ENCODE measurements at regions not wholly inside any gene's neighbourhood (a gene's known extent, or its start where the extent isn't known, plus 50 kb on each side); places are given as distances from the start of the nearest gene placed in this dataset.

DNA sequence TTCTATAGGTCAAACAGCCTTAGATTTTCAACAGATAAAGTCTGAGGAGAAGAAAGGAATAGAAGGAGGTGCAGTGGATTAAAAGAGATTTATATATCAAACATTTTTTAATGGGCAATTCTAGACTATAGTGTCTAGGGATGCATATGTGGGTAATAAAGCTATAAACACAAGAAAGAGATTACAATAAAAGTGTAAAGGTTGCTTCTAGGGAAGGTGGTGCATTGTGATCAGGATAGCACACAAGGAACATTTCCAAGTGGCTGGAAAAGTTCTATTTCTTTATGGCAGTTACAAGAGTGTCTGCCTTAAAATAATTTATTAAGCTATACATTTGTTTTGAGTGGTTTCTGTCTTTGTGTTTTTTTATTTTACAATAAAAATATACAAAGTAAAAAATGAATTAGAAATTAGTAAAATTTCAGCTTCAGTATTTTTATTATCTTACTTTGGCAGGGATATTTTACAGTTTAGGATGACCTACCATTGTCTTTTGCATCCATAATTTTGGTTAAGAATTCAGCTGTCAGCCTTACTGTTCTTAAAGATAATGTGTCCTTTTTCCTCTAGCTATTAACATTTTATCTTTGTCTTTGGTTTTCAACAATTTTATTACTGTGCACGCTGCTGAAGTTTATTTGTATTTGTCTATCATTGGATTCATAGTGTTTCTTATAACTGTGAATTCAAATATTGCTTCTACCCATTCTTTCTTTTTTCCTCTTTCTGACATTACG is 221.8 kb downstream of the LACC1 start:
- H3K9me3 ChIP-seq (ENCODE audit: control insufficient read depth in 3 of 3, low read length in 3 of 3) = no peaks in the 10 kb centered on the region
- no peak overlapping the region for H3K9ac ChIP-seq (ENCODE audit: low read depth in 1 of 3, low read length in 3 of 3)
- H3K36me3 ChIP-seq (ENCODE audit: control insufficient read depth in 3 of 3, insufficient read depth in 3 of 3, low read length in 3 of 3) = no peaks in the 10 kb centered on the region
- H3K4me1 ChIP-seq (ENCODE audit: control insufficient read depth in 3 of 3, insufficient read depth in 3 of 3, low read length in 3 of 3) = peaks cover 3 to 7% (median 7%) of the 10 kb centered on the region in 3 donors
- H3K27ac ChIP-seq (ENCODE audit: low read depth, low read length) = no peak overlapping the region
- no peak overlapping the region for H3K4me3 ChIP-seq (ENCODE audit: low read length in 3 of 3)
- H3K27me3 ChIP-seq (ENCODE audit: control insufficient read depth in 3 of 3, insufficient read depth in 3 of 3, low read length in 3 of 3) = no peaks in the 10 kb centered on the region

DNA sequence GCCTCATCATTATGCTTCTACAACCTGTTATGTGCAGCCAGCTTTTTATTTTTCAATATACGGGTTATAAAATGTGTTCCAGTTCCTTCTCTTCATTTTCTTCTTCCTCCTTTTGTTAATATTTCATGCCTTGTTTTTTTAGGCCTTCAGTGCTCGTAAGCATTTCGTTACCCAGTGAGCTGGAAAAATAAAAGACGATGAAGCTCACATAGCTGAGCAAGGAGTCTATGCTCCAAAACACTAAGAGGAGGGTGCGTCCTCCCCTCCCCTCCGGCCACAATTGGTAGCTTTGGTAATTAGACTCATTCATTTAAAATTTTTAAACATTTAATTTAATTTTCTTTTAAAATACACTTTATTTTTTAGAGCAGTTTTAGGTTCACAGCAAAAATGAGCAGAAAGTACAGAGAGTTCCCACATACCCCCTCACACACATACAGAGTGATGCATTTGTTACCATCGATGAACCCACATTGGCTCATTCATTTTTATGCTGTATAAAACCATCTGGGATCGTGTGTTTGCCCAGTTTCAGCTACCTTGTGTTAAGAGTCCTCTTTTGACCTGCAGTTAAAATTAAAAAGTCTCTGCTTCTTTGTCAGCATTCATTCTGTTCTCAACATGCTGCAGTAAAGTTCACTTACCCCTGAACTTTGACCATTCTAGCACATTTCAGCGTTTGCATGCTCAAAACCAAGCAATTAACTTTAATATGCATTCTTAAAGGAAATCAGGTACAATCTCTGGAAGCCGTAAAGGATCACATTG is 223.9 kb downstream of the LACC1 start:
- no peaks in the 10 kb centered on the region for H3K27me3 ChIP-seq (ENCODE audit: control insufficient read depth in 3 of 3, insufficient read depth in 3 of 3, low read length in 3 of 3)

DNA sequence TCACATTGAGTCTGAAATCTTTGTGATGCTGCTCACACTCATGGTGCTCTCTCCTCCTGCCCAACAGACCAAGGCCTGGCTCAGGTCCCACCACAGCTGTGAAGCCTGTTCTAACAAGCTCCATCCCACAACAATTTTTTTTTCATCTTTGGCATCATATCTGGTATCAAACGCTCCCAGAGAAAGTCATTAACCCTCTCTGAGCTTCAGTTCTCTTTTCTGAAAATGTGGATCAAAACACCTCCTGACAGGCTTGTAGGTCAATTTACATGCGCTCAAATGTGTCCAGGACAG is 224.4 kb downstream of the LACC1 start:
- Histone ChIP-seq H3K36me3 (ENCODE audit: control insufficient read depth in 3 of 3, insufficient read depth in 3 of 3, low read length in 3 of 3) (no peaks in the 10 kb centered on the region), H3K27me3 (ENCODE audit: control insufficient read depth in 3 of 3, insufficient read depth in 3 of 3, low read length in 3 of 3) (no peaks in the 10 kb centered on the region), H3K4me1 (ENCODE audit: control insufficient read depth in 3 of 3, insufficient read depth in 3 of 3, low read length in 3 of 3) (peaks cover 7 to 11% (median 9%) of the 10 kb centered on the region in 3 donors), H3K9ac (ENCODE audit: low read depth in 1 of 3, low read length in 3 of 3) (no peak overlapping the region), H3K9me3 (ENCODE audit: control insufficient read depth in 3 of 3, low read length in 3 of 3) (no peaks in the 10 kb centered on the region), H3K4me3 (ENCODE audit: low read length in 3 of 3) (no peak overlapping the region), H3K27ac (ENCODE audit: low read depth, low read length) (no peak overlapping the region)

More for the DNA sequence above, 223.9 kb downstream of the LACC1 start:
- no peak overlapping the region for H3K4me3 ChIP-seq (ENCODE audit: low read length in 3 of 3)
- no peaks in the 10 kb centered on the region for H3K36me3 ChIP-seq (ENCODE audit: control insufficient read depth in 3 of 3, insufficient read depth in 3 of 3, low read length in 3 of 3)
- peaks cover 7 to 11% (median 9%) of the 10 kb centered on the region in 3 donors for H3K4me1 ChIP-seq (ENCODE audit: control insufficient read depth in 3 of 3, insufficient read depth in 3 of 3, low read length in 3 of 3)
- no peak overlapping the region for H3K27ac ChIP-seq (ENCODE audit: low read depth, low read length)
- H3K9me3 ChIP-seq (ENCODE audit: control insufficient read depth in 3 of 3, low read length in 3 of 3) = no peaks in the 10 kb centered on the region
- no peak overlapping the region for H3K9ac ChIP-seq (ENCODE audit: low read depth in 1 of 3, low read length in 3 of 3)

DNA sequence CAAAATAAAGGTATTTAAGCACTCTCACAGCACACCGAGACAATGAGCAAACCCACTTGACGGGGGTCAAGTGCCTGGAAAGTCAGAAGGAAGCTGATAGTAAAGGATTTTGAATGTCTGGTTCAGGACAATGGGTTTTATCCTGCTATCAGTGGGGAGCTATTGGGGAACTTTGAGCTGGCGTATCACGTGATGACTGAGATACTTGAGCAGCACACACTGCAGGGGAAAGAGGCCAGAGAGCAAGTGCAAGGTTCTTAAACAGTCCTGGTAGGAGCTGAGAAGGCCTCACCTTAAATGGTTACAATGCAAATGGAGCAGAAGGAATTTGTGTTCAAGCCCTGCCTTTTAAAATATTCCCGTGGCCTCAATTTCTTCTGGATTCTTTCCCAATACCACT is 225.3 kb downstream of the LACC1 start:
- no peak overlapping the region for H3K27ac ChIP-seq (ENCODE audit: low read depth, low read length)

DNA sequence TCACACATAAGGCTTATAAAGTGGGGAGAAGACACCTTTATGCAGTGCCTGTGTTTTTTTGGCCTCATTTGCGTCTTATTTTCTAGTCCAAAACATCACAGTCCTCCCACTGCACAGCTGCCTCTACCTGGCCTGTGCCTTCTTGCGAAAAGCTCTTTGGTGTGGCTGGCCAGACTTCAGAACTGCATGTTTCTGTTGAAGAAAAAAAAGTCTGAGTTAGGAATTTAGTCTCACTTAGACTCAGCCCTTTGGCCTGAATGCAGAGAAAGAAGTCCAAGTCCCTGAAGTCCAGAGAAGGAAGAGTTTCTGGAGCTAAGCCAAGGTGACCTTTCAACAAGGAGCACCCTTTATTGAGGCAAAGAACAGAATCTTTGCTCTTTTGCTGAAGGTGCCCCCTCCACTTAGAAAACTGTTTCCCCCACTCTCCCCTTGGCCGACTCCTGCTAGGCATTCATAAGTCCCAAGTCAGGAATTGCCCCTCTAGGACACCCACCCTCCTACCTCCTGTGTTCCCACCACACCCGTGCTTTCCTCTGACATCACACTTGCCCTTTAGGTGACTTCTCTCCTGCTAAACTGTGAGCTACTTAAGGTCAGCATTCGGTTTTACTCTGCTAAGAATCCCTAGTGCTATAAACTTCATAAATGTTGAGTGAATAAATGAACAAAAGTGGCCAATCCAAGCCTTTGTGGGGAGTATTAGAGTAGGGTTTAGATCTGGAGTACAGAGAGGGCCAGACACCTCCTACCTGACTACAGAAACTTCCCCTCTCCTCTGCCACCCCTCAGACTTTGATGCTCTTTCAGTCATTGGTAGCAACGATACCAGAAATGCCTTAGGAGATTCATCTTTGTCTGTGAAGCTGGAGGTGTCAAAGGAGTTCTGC is 226.8 kb downstream of the LACC1 start:
- no peak overlapping the region for H3K9ac ChIP-seq (ENCODE audit: low read depth in 1 of 3, low read length in 3 of 3)
- no peaks in the 10 kb centered on the region for H3K36me3 ChIP-seq (ENCODE audit: control insufficient read depth in 3 of 3, insufficient read depth in 3 of 3, low read length in 3 of 3)
- peak overlapping the region; percentile 3 for H3K27ac ChIP-seq (ENCODE audit: low read depth, low read length)
- no peak overlapping the region for H3K4me3 ChIP-seq (ENCODE audit: low read length in 3 of 3)
- H3K27me3 ChIP-seq (ENCODE audit: control insufficient read depth in 3 of 3, insufficient read depth in 3 of 3, low read length in 3 of 3) = no peaks in the 10 kb centered on the region
- no peaks in the 10 kb centered on the region for H3K9me3 ChIP-seq (ENCODE audit: control insufficient read depth in 3 of 3, low read length in 3 of 3)
- H3K4me1 ChIP-seq (ENCODE audit: control insufficient read depth in 3 of 3, insufficient read depth in 3 of 3, low read length in 3 of 3) = peaks cover 7 to 11% (median 9%) of the 10 kb centered on the region in 3 donors

More for the DNA sequence above, 225.3 kb downstream of the LACC1 start:
- Histone ChIP-seq H3K9me3 (ENCODE audit: control insufficient read depth in 3 of 3, low read length in 3 of 3) (no peaks in the 10 kb centered on the region), H3K4me3 (ENCODE audit: low read length in 3 of 3) (no peak overlapping the region), H3K36me3 (ENCODE audit: control insufficient read depth in 3 of 3, insufficient read depth in 3 of 3, low read length in 3 of 3) (no peaks in the 10 kb centered on the region), H3K9ac (ENCODE audit: low read depth in 1 of 3, low read length in 3 of 3) (no peak overlapping the region), H3K27me3 (ENCODE audit: control insufficient read depth in 3 of 3, insufficient read depth in 3 of 3, low read length in 3 of 3) (no peaks in the 10 kb centered on the region), H3K4me1 (ENCODE audit: control insufficient read depth in 3 of 3, insufficient read depth in 3 of 3, low read length in 3 of 3) (peaks cover 7 to 11% (median 9%) of the 10 kb centered on the region in 3 donors)

DNA sequence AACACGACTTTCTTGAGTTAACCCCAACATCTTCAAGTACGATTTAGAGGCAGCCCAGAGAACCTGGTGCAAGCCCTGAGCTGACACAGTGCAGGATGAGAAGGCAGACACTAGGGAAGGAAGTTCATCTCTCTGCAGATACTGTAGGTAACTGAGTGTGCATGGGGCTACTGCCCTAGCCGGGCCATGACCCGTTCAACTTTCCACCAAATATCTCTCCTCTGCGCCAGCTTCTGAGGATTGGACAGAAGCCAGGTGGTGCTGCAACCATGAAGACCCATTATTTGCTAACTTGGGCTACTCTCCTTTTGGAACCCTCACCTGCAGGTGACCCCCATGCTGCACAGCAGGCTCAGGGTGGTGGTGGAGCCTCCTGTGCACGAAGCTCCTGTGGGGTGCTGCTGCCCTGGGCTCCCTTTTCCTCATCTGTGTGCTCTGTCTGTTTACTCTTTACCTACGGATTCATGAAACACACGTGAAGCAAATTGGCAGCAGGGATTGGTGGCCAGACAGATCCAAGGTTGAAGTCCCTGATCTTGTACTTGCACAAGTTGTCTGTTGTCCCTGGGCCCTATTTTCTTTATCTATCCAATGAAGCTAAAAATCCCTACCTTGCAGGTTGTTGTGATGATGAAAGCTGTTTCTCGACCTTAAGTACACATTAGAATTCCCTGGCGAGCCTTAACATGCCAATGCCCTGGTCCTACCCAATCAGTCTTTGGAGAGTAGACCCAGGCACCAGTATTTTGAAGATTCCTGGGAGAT is 227.8 kb downstream of the LACC1 start:
- H3K4me3 ChIP-seq (ENCODE audit: low read length in 3 of 3) = no peak overlapping the region
- peaks cover 7 to 11% (median 9%) of the 10 kb centered on the region in 3 donors for H3K4me1 ChIP-seq (ENCODE audit: control insufficient read depth in 3 of 3, insufficient read depth in 3 of 3, low read length in 3 of 3)
- no peaks in the 10 kb centered on the region for H3K27me3 ChIP-seq (ENCODE audit: control insufficient read depth in 3 of 3, insufficient read depth in 3 of 3, low read length in 3 of 3)
- H3K27ac ChIP-seq (ENCODE audit: low read depth, low read length) = peak overlapping the region; percentile 25
- H3K9ac ChIP-seq (ENCODE audit: low read depth in 1 of 3, low read length in 3 of 3) = no peak overlapping the region
- H3K9me3 ChIP-seq (ENCODE audit: control insufficient read depth in 3 of 3, low read length in 3 of 3) = no peaks in the 10 kb centered on the region
- no peaks in the 10 kb centered on the region for H3K36me3 ChIP-seq (ENCODE audit: control insufficient read depth in 3 of 3, insufficient read depth in 3 of 3, low read length in 3 of 3)

DNA sequence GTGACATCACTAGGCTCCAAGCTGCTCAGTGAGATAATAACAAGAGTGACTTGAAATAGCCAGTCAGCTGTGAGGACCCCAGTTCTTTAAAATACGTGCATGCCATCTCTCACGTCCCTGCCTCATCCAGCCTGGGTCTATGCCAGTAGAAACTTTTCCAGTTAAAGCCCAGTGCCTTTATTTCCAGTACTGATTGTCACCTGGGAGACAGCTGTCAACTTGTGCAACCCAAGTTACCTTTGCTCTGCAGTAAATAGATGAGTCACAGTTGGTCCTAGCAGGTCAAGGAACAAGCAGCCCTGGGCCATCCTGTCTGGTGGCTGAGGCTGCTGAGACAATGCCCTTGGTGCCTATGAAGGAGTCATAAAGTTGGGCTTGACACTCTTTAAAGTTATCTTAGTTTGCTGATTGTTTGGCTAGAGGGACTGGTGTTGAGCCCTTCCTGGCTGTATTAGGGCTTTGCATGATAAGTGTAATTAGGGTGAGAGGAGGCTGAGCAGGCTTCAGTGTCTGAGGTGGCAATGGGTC is 228.7 kb downstream of the LACC1 start:
- peaks cover 7 to 11% (median 9%) of the 10 kb centered on the region in 3 donors for H3K4me1 ChIP-seq (ENCODE audit: control insufficient read depth in 3 of 3, insufficient read depth in 3 of 3, low read length in 3 of 3)

DNA sequence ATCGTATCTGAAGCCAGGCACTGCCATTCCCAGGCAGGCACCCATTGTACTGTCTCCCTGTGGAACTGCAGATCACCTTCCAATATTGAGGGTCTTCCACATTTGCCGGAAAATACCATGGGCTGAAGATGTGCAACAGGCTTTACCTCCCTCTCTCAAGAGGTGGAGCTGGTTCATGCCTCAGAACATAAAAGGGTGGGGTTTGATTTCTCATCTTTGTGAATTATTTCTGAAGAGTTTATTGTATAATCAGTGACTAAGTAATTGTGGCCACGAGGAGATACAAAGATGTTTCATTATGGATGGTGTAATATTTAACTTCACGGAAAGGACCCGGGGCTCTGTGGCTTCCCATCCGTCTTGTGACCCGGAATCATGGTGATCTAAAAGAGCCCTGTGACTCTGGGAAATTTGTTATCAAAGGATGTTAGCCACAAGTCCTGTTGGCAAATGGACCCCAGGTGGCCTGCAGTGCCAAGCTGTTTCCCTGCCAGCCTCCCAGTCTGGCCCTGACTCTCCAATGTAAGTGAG is 230.5 kb downstream of the LACC1 start:
- peaks cover 7 to 11% (median 9%) of the 10 kb centered on the region in 3 donors for H3K4me1 ChIP-seq (ENCODE audit: control insufficient read depth in 3 of 3, insufficient read depth in 3 of 3, low read length in 3 of 3)
- no peaks in the 10 kb centered on the region for H3K27me3 ChIP-seq (ENCODE audit: control insufficient read depth in 3 of 3, insufficient read depth in 3 of 3, low read length in 3 of 3)

More for the DNA sequence above, 228.7 kb downstream of the LACC1 start:
- H3K4me3 ChIP-seq (ENCODE audit: low read length in 3 of 3) = no peak overlapping the region
- no peaks in the 10 kb centered on the region for H3K9me3 ChIP-seq (ENCODE audit: control insufficient read depth in 3 of 3, low read length in 3 of 3)
- no peaks in the 10 kb centered on the region for H3K27me3 ChIP-seq (ENCODE audit: control insufficient read depth in 3 of 3, insufficient read depth in 3 of 3, low read length in 3 of 3)
- H3K27ac ChIP-seq (ENCODE audit: low read depth, low read length) = peak overlapping the region; percentile 48
- H3K9ac ChIP-seq (ENCODE audit: low read depth in 1 of 3, low read length in 3 of 3) = no peak overlapping the region
- no peaks in the 10 kb centered on the region for H3K36me3 ChIP-seq (ENCODE audit: control insufficient read depth in 3 of 3, insufficient read depth in 3 of 3, low read length in 3 of 3)

DNA sequence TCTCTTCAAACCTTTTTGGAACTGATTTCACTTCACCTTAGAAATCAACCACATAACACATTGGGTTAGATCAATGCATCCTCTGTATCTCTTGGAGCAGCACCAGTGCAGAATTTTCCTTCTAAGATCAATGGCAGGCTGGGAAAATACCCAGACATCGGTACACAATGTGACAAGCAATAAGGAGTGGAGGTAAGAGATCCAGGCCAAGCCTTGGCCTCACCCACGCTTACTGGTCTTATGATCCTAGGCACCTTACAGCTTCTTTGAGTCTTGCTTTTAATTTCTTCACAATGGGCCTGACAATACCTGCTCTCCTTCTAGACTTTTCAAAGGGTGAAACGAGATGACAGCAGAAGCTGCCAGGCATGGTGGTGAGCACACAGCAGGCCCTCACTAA is 232.0 kb downstream of the LACC1 start:
- Histone ChIP-seq H3K36me3 (ENCODE audit: control insufficient read depth in 3 of 3, insufficient read depth in 3 of 3, low read length in 3 of 3) (no peaks in the 10 kb centered on the region), H3K9me3 (ENCODE audit: control insufficient read depth in 3 of 3, low read length in 3 of 3) (no peaks in the 10 kb centered on the region), H3K27ac (ENCODE audit: low read depth, low read length) (no peak overlapping the region), H3K9ac (ENCODE audit: low read depth in 1 of 3, low read length in 3 of 3) (no peak overlapping the region), H3K4me1 (ENCODE audit: control insufficient read depth in 3 of 3, insufficient read depth in 3 of 3, low read length in 3 of 3) (peaks cover 4 to 11% (median 4%) of the 10 kb centered on the region in 3 donors), H3K4me3 (ENCODE audit: low read length in 3 of 3) (no peak overlapping the region), H3K27me3 (ENCODE audit: control insufficient read depth in 3 of 3, insufficient read depth in 3 of 3, low read length in 3 of 3) (no peaks in the 10 kb centered on the region)

More for the DNA sequence above, 230.5 kb downstream of the LACC1 start:
- Histone ChIP-seq H3K9me3 (ENCODE audit: control insufficient read depth in 3 of 3, low read length in 3 of 3) (no peaks in the 10 kb centered on the region), H3K27ac (ENCODE audit: low read depth, low read length) (no peak overlapping the region), H3K4me3 (ENCODE audit: low read length in 3 of 3) (no peak overlapping the region), H3K36me3 (ENCODE audit: control insufficient read depth in 3 of 3, insufficient read depth in 3 of 3, low read length in 3 of 3) (no peaks in the 10 kb centered on the region), H3K9ac (ENCODE audit: low read depth in 1 of 3, low read length in 3 of 3) (no peak overlapping the region)
